Choroid plexus epithelial cell (primary cell): ENCODE measurements at regions not wholly inside any gene's neighbourhood (a gene's known extent, or its start where the extent isn't known, plus 50 kb on each side); places are given as distances from the start of the nearest gene placed in this dataset.

Source experiments
- DNase-seq: peaks from one replicate; pipeline ENCODE4 v3.0.0-alpha.2; 2010; ENCODE audit warnings: low read depth
- H3K4me3 ChIP-seq: 2 replicates; pipeline ENCODE4 v1.5.1; 2011; ENCODE audit warnings: low read depth, mild to moderate bottlenecking, control low read depth, low read length, moderate library complexity
- TF ChIP-seq, protein P1 (sequence below): conservative IDR thresholded peaks from 2 replicates; pipeline ENCODE4 v1.5.1; 2011; ENCODE audit warnings: low read depth, mild to moderate bottlenecking, control low read depth, inconsistent platforms, low read length, moderate library complexity

DNA sequence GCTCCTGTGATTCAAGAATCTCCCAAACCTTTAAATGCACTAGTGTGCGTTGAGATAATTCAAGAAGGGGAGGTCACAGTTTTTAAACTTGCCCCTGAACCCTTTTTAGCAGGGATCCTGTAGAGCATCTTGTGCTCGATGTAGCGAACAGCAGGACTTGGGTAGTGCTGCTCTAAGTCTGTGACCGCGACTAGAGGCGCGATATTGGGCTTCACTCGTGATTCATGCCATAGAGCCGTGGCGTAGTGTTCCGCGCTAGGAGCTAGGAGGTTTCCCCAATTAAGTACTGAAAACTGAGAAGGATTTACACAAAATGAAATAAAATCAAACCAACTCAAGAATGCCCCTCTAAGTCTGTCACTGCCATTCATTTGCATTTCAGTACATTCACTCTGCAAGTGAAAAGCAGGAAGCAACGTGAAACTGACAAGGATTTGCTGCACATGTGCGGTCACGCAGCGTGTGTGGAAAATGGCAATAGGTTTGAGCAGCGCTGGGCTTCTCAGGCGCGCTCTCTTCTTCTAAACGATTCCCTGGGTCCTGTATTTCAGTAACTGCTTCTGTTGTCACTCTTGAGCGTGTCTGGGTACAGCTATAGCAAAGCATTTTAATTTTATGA, 1135.9 kb upstream of the WWC1 start:
- TF ChIP-seq, protein P1, sequence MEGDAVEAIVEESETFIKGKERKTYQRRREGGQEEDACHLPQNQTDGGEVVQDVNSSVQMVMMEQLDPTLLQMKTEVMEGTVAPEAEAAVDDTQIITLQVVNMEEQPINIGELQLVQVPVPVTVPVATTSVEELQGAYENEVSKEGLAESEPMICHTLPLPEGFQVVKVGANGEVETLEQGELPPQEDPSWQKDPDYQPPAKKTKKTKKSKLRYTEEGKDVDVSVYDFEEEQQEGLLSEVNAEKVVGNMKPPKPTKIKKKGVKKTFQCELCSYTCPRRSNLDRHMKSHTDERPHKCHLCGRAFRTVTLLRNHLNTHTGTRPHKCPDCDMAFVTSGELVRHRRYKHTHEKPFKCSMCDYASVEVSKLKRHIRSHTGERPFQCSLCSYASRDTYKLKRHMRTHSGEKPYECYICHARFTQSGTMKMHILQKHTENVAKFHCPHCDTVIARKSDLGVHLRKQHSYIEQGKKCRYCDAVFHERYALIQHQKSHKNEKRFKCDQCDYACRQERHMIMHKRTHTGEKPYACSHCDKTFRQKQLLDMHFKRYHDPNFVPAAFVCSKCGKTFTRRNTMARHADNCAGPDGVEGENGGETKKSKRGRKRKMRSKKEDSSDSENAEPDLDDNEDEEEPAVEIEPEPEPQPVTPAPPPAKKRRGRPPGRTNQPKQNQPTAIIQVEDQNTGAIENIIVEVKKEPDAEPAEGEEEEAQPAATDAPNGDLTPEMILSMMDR = no peak
- no peak overlapping the region for H3K4me3 ChIP-seq
- DNase-seq = no peak

DNA sequence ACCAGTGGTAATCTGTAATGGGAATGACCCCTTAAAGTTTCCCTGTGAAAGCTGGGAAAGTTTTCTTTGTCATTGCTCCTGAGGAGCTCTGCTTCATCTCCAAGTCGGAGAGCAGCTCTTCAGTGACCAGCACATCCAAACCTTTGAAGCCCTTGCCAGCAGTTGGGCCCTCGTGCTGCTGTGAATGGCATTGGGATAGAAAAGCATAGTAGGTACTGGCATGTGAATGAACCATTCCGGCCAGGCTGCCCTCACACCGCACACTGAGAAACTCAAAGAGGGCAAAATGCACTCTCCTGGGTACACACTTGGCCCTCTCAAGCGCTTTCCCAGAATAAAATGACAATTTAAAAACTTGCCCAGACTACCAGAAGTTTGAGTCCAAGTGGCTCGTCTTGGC, 1135.0 kb upstream of the WWC1 start:
- no peak overlapping the region for H3K4me3 ChIP-seq
- no peak for DNase-seq
- TF ChIP-seq, protein P1 = no peak

DNA sequence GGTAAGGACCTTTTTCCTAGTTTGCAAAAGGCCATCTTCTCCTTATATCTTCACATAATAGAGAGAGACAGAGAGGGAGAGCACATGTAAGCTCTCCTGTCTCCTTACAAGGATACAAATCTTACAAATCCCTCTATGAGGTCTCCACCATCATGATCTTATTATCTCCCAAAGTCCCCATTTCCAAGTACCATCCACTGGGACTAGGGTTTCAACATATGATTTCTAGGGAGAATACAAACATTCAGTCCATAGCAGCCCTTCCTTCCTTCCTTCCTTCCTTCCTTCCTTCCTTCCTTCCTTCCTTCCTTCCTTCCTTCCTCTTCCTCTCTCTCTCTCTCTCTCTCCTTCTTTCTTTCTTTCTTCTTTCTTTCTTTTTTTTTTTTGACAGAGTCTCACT, 1132.9 kb upstream of the WWC1 start:
- H3K4me3 ChIP-seq = no peak overlapping the region
- TF ChIP-seq, protein P1 = no peak
- no peak for DNase-seq

DNA sequence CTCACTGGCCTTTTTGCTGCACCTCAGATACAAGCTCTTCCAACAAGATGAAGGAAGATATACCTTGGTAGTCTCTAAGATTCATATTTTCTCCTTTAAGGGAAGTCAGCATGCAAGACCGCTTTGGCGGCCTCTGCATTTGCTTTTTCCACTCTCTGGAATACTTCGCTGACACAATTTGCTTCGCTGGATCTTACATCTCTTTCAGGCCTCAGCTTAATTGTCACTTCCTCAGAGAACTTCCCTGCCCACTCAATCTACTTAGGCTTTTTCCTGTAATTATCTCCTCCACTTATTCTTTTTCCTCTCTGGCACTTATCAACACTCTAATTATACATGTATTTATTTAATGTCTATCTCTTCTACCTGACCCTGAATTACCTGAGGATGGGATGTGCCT, 1131.1 kb upstream of the WWC1 start:
- no peak for DNase-seq
- no peak overlapping the region for H3K4me3 ChIP-seq
- TF ChIP-seq, protein P1 = no peak

DNA sequence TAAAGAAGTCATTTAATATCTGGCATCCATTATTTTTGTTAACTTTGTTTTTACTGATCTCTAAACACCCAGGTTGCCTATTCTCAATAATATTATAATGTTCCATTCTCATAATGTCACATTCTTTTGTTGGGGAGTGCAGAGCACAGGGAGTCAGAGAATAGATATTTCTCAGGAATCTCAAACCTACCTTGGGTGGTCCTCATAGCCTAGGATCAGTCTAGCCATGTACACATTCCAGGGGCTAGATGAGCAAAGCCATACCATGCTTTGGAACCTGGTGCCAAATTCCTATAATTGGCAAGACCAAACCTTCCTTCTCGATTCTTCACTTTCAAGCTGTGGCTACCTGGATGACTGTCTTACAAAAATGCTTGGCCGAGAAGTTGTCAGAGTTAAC, 1124.7 kb upstream of the WWC1 start:
- TF ChIP-seq, protein P1 = no peak
- no peak overlapping the region for H3K4me3 ChIP-seq
- no peak for DNase-seq

DNA sequence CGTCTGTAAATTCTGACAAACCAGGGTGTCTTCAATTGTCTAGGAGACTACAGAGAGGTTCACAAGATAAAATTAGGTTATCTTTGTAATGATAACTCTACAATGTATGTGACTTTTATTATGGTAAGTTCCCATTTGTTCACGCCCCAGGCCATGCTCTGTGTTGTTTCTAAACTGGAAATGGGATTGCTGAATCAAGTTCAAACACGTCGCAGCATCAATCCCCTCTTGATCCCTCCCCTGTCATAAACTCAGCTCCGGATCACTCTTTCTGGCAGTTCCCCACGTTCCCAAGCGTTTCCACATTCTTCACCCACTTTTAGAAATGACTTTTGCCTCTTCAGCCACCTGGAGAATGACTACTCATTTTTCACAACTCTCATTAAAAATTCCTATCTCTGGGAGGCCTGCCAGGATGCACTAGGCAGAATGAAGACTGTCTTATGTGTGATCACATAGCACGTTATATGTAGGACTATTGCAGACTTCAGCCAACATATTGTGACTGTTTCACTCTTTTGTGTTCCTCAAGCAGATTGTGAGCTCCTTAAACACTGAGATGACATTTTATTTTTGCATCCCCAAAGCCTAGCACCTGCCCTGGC, 1124.2 kb upstream of the WWC1 start:
- no peak overlapping the region for H3K4me3 ChIP-seq
- DNase-seq = no peak
- TF ChIP-seq, protein P1 = no peak

DNA sequence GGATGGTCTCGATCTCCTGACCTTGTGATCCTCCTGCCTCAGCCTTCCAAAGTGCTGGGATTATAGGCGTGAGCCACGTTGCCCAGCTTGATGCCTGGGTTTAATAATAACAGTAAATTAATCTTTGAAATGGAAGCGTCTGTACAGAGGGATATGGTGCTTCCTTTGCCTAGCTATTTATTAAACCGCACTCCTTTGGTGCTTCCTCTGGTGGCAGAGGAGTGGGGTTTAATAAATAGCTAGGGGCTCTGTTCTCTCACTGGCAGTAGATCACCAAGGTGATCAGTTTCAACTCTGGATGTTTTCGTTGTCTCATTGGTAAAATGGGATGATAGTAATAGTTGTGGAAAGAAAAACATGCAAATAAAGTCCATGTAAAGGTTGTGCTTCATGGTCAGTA, 1122.5 kb upstream of the WWC1 start:
- no peak for DNase-seq
- TF ChIP-seq, protein P1 = no peak
- H3K4me3 ChIP-seq = no peak overlapping the region
